ENCODE measurements at regions not wholly inside any gene's neighbourhood (a gene's known extent, or its start where the extent isn't known, plus 50 kb on each side); places are given as distances from the start of the nearest gene placed in this dataset.

DNA sequence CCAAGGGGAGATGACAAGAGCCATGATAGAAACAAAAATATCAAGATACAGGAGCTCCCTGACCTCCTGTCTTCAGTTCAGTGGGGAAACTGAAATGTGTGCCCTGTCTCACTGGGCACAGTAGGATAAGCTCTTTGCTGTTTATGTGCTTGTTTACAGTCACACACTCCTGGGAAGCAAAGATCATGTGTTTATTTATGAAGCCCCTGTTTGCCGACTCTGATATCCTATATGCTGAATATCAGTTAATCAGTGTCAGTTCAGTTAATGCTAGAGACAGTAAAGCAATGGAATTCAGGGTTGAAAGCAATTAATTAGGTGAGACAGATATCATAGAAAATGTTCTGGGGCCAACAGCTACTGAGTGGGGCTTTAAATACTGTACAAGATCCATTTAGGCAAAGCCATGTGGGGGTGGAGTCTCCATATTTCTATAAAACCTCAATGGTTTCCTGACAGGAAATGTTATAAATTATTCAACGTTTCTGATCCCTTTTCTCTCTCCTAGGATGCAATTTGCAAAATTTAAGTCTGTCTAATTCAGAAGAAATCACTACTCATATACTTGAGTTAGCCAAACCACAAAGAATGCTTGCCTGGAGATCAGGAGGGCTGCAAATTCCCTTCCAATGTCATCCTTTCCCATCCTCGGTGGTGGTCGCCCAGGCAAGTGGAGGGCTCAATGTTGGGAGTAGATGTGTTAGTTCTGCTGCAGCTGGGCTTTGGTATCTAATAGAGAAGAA, 551.3 kb downstream of the CMPK2 start:
- TF ChIP-seq POLR2A (IDR thresholded peaks at IDR 0.05; ENCODE audit: low read length) (no peak), GATA1 (IDR thresholded peaks at IDR 0.05; ENCODE audit: low read depth, low read length) (no peak)
